ENCODE measurements at regions not wholly inside any gene's neighbourhood (a gene's known extent, or its start where the extent isn't known, plus 50 kb on each side); places are given as distances from the start of the nearest gene placed in this dataset.
"Not testable (repeated sequence)": the region's sequence is repeated elsewhere in the genome, so short reads cannot be mapped to it uniquely, and the experiment has no call there.

GRCh38 chr21:21969211-21969610, 971.0 kb downstream of the NCAM2 start:
- H3K36me3 ChIP-seq (ENCODE audit: control insufficient read depth, insufficient read depth, low read length): no peaks in the 10 kb centered on the region
- peak; percentile 5 for DNase-seq
- H3K27me3 ChIP-seq (ENCODE audit: control insufficient read depth, insufficient read depth, low read length): no peaks in the 10 kb centered on the region
- H3K4me3 ChIP-seq (ENCODE audit: low read length): no peak overlapping the region
- H3K9me3 ChIP-seq (replicated peaks; ENCODE audit: control insufficient read depth, low read depth, low read length): peaks cover 2% of the 10 kb centered on the region
- H3K4me1 ChIP-seq (ENCODE audit: control insufficient read depth, insufficient read depth, low read length): peaks cover 2% of the 10 kb centered on the region
- 8% methylated on average over 1 of the region's 2 CpGs for WGBS (ENCODE audit: insufficient coverage)
- no peak overlapping the region for H3K27ac ChIP-seq (ENCODE audit: low read length)

DNA sequence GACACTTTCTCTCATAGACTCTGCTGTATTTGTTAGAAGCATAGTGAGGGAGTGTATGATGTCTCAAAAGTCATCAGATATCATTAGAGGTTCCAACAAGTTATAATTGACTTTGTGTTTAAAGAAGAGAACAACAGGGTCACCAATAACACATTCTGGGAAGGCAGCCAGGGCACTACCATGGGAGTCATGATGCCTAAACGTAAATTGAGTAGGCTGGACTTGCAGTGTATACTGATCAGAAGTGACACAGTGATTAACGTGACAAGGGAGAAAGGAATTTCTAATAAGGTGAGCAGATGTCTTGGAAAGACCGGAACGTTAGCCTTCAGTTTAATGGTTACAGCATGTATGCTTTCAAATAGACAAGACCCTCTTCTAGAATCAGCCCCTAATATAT, 973.2 kb downstream of the NCAM2 start:
- Histone ChIP-seq H3K27ac (ENCODE audit: low read length) (no peak overlapping the region), H3K9me3 (replicated peaks; ENCODE audit: control insufficient read depth, low read depth, low read length) (no peaks in the 10 kb centered on the region), H3K36me3 (ENCODE audit: control insufficient read depth, insufficient read depth, low read length) (no peaks in the 10 kb centered on the region), H3K4me3 (ENCODE audit: low read length) (no peak overlapping the region), H3K27me3 (ENCODE audit: control insufficient read depth, insufficient read depth, low read length) (no peaks in the 10 kb centered on the region), H3K4me1 (ENCODE audit: control insufficient read depth, insufficient read depth, low read length) (peaks cover 2% of the 10 kb centered on the region)
- WGBS (ENCODE audit: insufficient coverage): 0% methylated on average over 1 of the region's 4 CpGs
- DNase-seq: peak; percentile 30

GRCh38 chr21:21973806-21974205, 975.6 kb downstream of the NCAM2 start:
- Histone ChIP-seq H3K4me3 (ENCODE audit: low read length) (no peak overlapping the region), H3K9me3 (replicated peaks; ENCODE audit: control insufficient read depth, low read depth, low read length) (peaks cover 2% of the 10 kb centered on the region), H3K27me3 (ENCODE audit: control insufficient read depth, insufficient read depth, low read length) (no peaks in the 10 kb centered on the region), H3K4me1 (ENCODE audit: control insufficient read depth, insufficient read depth, low read length) (peaks cover 2% of the 10 kb centered on the region), H3K36me3 (ENCODE audit: control insufficient read depth, insufficient read depth, low read length) (no peaks in the 10 kb centered on the region), H3K27ac (ENCODE audit: low read length) (no peak overlapping the region)
- 73% methylated on average over 3 of the region's 5 CpGs for WGBS (ENCODE audit: insufficient coverage)
- no peak for DNase-seq

DNA sequence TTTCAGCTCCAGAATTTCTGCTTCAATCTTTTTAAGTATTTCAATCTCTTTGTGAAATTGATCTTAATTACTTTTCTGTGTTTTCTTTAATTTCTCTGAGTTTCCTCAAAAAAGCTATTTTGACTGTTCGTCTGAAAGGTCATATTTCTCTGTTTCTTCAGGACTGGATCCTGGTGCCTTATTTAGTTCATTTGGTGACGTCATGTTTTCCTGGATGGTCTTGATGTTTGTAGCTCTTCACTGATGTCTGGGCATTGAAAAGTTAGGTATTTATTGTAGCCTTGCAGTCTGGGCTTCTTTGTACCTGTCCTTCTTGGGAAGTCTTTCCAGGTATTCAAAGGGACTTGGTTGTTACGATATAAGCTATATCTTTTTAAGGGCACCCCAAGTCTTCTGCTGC, 998.7 kb downstream of the NCAM2 start:
- no peak for DNase-seq
- 90% methylated on average over 2 of the region's 3 CpGs for WGBS (ENCODE audit: insufficient coverage)
- H3K36me3 ChIP-seq (ENCODE audit: control insufficient read depth, insufficient read depth, low read length): no peaks in the 10 kb centered on the region
- H3K27ac ChIP-seq (ENCODE audit: low read length): no peak overlapping the region
- no peaks in the 10 kb centered on the region for H3K9me3 ChIP-seq (replicated peaks; ENCODE audit: control insufficient read depth, low read depth, low read length)
- no peaks in the 10 kb centered on the region for H3K4me1 ChIP-seq (ENCODE audit: control insufficient read depth, insufficient read depth, low read length)
- no peaks in the 10 kb centered on the region for H3K27me3 ChIP-seq (ENCODE audit: control insufficient read depth, insufficient read depth, low read length)
- H3K4me3 ChIP-seq (ENCODE audit: low read length): no peak overlapping the region

- DNase-seq: no peak
- Histone ChIP-seq H3K4me1 (ENCODE audit: control insufficient read depth, insufficient read depth, low read length) (no peaks in the 10 kb centered on the region), H3K27ac (ENCODE audit: low read length) (no peak overlapping the region), H3K36me3 (ENCODE audit: control insufficient read depth, insufficient read depth, low read length) (no peaks in the 10 kb centered on the region), H3K4me3 (ENCODE audit: low read length) (no peak overlapping the region), H3K9me3 (replicated peaks; ENCODE audit: control insufficient read depth, low read depth, low read length) (no peaks in the 10 kb centered on the region), H3K27me3 (ENCODE audit: control insufficient read depth, insufficient read depth, low read length) (no peaks in the 10 kb centered on the region)
These were observed 999.5 kb downstream of the NCAM2 start for GRCh38 chr21:21997390-21998333.

- H3K36me3 ChIP-seq (ENCODE audit: control insufficient read depth, insufficient read depth, low read length): no peaks in the 10 kb centered on the region
- peaks cover 3% of the 10 kb centered on the region for H3K9me3 ChIP-seq (replicated peaks; ENCODE audit: control insufficient read depth, low read depth, low read length)
- no peak overlapping the region for H3K4me3 ChIP-seq (ENCODE audit: low read length)
- no peaks in the 10 kb centered on the region for H3K4me1 ChIP-seq (ENCODE audit: control insufficient read depth, insufficient read depth, low read length)
- no CpG with 5 or more reads among the region's 1 CpG for WGBS (ENCODE audit: insufficient coverage)
- DNase-seq: no peak
- no peaks in the 10 kb centered on the region for H3K27me3 ChIP-seq (ENCODE audit: control insufficient read depth, insufficient read depth, low read length)
- H3K27ac ChIP-seq (ENCODE audit: low read length): no peak overlapping the region
These were observed 1021.6 kb downstream of the NCAM2 start for GRCh38 chr21:22019766-22020165.

- Histone ChIP-seq H3K4me3 (ENCODE audit: low read length) (no peak overlapping the region), H3K27ac (ENCODE audit: low read length) (no peak overlapping the region), H3K27me3 (ENCODE audit: control insufficient read depth, insufficient read depth, low read length) (no peaks in the 10 kb centered on the region), H3K36me3 (ENCODE audit: control insufficient read depth, insufficient read depth, low read length) (no peaks in the 10 kb centered on the region), H3K9me3 (replicated peaks; ENCODE audit: control insufficient read depth, low read depth, low read length) (peaks cover 2% of the 10 kb centered on the region), H3K4me1 (ENCODE audit: control insufficient read depth, insufficient read depth, low read length) (no peaks in the 10 kb centered on the region)
- 50% methylated on average over 2 of the region's 3 CpGs for WGBS (ENCODE audit: insufficient coverage)
- DNase-seq: no peak
These were observed 1022.0 kb downstream of the NCAM2 start for GRCh38 chr21:22020221-22020620.

DNA sequence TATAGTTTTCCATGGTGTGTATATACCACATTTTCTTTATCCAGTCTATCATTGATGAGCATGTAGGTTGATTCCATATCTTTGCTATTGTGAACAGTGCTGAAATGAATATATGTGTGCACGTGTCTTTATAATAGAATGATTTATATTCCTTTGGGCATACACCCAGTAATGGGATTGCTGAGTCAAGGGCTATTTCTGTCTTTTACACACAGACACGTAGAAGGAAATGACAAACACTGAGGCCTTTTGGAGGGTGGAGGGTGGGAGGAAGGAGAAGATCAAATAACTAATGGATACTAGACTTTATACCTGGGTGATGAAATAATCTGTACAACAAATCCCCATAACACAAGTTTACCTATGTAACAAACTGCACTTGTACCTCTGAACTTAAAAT, 1025.7 kb downstream of the NCAM2 start:
- not testable (repeated sequence) for H3K9me3 ChIP-seq (replicated peaks; ENCODE audit: control insufficient read depth, low read depth, low read length); DNase-seq; H3K27me3 ChIP-seq (ENCODE audit: control insufficient read depth, insufficient read depth, low read length); H3K27ac ChIP-seq (ENCODE audit: low read length); H3K36me3 ChIP-seq (ENCODE audit: control insufficient read depth, insufficient read depth, low read length); H3K4me3 ChIP-seq (ENCODE audit: low read length); H3K4me1 ChIP-seq (ENCODE audit: control insufficient read depth, insufficient read depth, low read length)
- no CpG with 5 or more reads among the region's 2 CpGs for WGBS (ENCODE audit: insufficient coverage)

GRCh38 chr21:22044431-22044830, 1046.2 kb downstream of the NCAM2 start:
- WGBS (ENCODE audit: insufficient coverage): no CpG with 5 or more reads among the region's 2 CpGs
- no peaks in the 10 kb centered on the region for H3K36me3 ChIP-seq (ENCODE audit: control insufficient read depth, insufficient read depth, low read length)
- DNase-seq: no peak
- no peak overlapping the region for H3K4me3 ChIP-seq (ENCODE audit: low read length)
- H3K9me3 ChIP-seq (replicated peaks; ENCODE audit: control insufficient read depth, low read depth, low read length): peaks cover 12% of the 10 kb centered on the region
- H3K27ac ChIP-seq (ENCODE audit: low read length): no peak overlapping the region
- no peaks in the 10 kb centered on the region for H3K4me1 ChIP-seq (ENCODE audit: control insufficient read depth, insufficient read depth, low read length)
- H3K27me3 ChIP-seq (ENCODE audit: control insufficient read depth, insufficient read depth, low read length): no peaks in the 10 kb centered on the region

GRCh38 chr21:22046576-22046975, 1048.4 kb downstream of the NCAM2 start:
- Histone ChIP-seq H3K27ac (ENCODE audit: low read length) (no peak overlapping the region), H3K36me3 (ENCODE audit: control insufficient read depth, insufficient read depth, low read length) (no peaks in the 10 kb centered on the region), H3K9me3 (replicated peaks; ENCODE audit: control insufficient read depth, low read depth, low read length) (no peaks in the 10 kb centered on the region), H3K4me1 (ENCODE audit: control insufficient read depth, insufficient read depth, low read length) (no peaks in the 10 kb centered on the region), H3K27me3 (ENCODE audit: control insufficient read depth, insufficient read depth, low read length) (no peaks in the 10 kb centered on the region), H3K4me3 (ENCODE audit: low read length) (no peak overlapping the region)
- DNase-seq: no peak

DNA sequence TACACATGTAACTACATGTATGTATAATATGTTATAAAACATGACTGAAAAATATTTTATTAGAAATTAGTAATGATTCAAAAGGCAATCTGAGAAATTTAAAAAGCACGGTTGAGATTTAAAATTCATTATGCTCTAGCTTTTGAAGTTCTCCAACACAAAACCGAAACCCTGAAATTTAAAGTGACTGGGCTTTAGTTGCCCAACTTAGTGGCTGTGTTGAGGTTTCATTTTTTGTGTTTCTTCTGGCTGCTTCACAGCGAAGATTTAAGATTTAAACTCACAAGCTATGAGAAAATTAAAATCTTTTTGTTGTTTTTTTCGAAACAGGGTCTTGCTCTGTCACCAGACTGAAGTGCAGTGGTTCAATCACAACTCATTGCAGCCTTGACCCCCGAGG, 1058.7 kb downstream of the NCAM2 start:
- H3K4me3 ChIP-seq (ENCODE audit: low read length): no peak overlapping the region
- no peaks in the 10 kb centered on the region for H3K9me3 ChIP-seq (replicated peaks; ENCODE audit: control insufficient read depth, low read depth, low read length)
- H3K4me1 ChIP-seq (ENCODE audit: control insufficient read depth, insufficient read depth, low read length): no peaks in the 10 kb centered on the region
- DNase-seq: no peak
- no peaks in the 10 kb centered on the region for H3K27me3 ChIP-seq (ENCODE audit: control insufficient read depth, insufficient read depth, low read length)
- no CpG with 5 or more reads among the region's 5 CpGs for WGBS (ENCODE audit: insufficient coverage)
- no peaks in the 10 kb centered on the region for H3K36me3 ChIP-seq (ENCODE audit: control insufficient read depth, insufficient read depth, low read length)
- no peak overlapping the region for H3K27ac ChIP-seq (ENCODE audit: low read length)

All from muscle of leg (tissue), 3 donors.